ENCODE measurements at regions not wholly inside any gene's neighbourhood (a gene's known extent, or its start where the extent isn't known, plus 50 kb on each side); places are given as distances from the start of the nearest gene placed in this dataset.

GRCh38 chr5:99088309-99088708, 159.5 kb upstream of the CHD1 start:
- H3K4me3 Mint-ChIP-seq = no peak overlapping the region
- Histone ChIP-seq H3K4me3 (ENCODE audit: low read length) (no peak overlapping the region), H3K36me3 (ENCODE audit: control insufficient read depth, insufficient read depth, low read length) (no peaks in the 10 kb centered on the region), H3K27me3 (ENCODE audit: control insufficient read depth, insufficient read depth, low read length) (no peaks in the 10 kb centered on the region), H3K27ac (ENCODE audit: low read length) (no peak overlapping the region), H3K4me1 (ENCODE audit: control insufficient read depth, insufficient read depth, low read length) (no peaks in the 10 kb centered on the region), H3K9me3 (ENCODE audit: control insufficient read depth, insufficient read depth, low read length) (no peaks in the 10 kb centered on the region)
- ATAC-seq (no peak), DNase-seq (no peak)
- no peaks in the 10 kb centered on the region for H3K4me1 Mint-ChIP-seq
- intact Hi-C loops (cut with micrococcal nuclease) = no loop called here
- no peaks in the 10 kb centered on the region for H3K36me3 Mint-ChIP-seq
- no peak for TF ChIP-seq CTCF (IDR thresholded peaks at IDR 0.05)
- H3K9me3 Mint-ChIP-seq = no peaks in the 10 kb centered on the region
- peaks cover 0 to 7% of the 10 kb centered on the region in 2 donors for H3K27me3 Mint-ChIP-seq (ENCODE audit: low read depth in 2 of 2)
- 88% methylated on average over 3 of the region's 3 CpGs for WGBS (ENCODE audit: insufficient coverage)
- H3K27ac Mint-ChIP-seq = no peak overlapping the region

- Histone ChIP-seq H3K27ac (ENCODE audit: low read length) (no peak overlapping the region), H3K4me1 (ENCODE audit: control insufficient read depth, insufficient read depth, low read length) (no peaks in the 10 kb centered on the region), H3K27me3 (ENCODE audit: control insufficient read depth, insufficient read depth, low read length) (no peaks in the 10 kb centered on the region), H3K36me3 (ENCODE audit: control insufficient read depth, insufficient read depth, low read length) (no peaks in the 10 kb centered on the region), H3K9me3 (ENCODE audit: control insufficient read depth, insufficient read depth, low read length) (no peaks in the 10 kb centered on the region), H3K4me3 (ENCODE audit: low read length) (no peak overlapping the region)
- ATAC-seq (no peak), DNase-seq (no peak)
- TF ChIP-seq CTCF (IDR thresholded peaks at IDR 0.05) = no peak
- H3K36me3 Mint-ChIP-seq = no peaks in the 10 kb centered on the region
- no peak overlapping the region for H3K4me3 Mint-ChIP-seq
- H3K4me1 Mint-ChIP-seq = no peaks in the 10 kb centered on the region
- H3K9me3 Mint-ChIP-seq = no peaks in the 10 kb centered on the region
- no peak overlapping the region for H3K27ac Mint-ChIP-seq
- H3K27me3 Mint-ChIP-seq (ENCODE audit: low read depth in 2 of 2) = peaks cover 3 to 4% of the 10 kb centered on the region in 2 donors
- intact Hi-C loops (cut with micrococcal nuclease) = no loop called here
- 91% methylated on average over 3 of the region's 3 CpGs for WGBS (ENCODE audit: insufficient coverage)
Observed at GRCh38 chr5:99083197-99083596, 154.4 kb upstream of the CHD1 start.

- Mint-ChIP-seq H3K27me3 (ENCODE audit: low read depth in 2 of 2) (peaks cover 8 to 16% of the 10 kb centered on the region in 2 donors), H3K36me3 (no peaks in the 10 kb centered on the region), H3K4me1 (no peaks in the 10 kb centered on the region), H3K27ac (no peak overlapping the region), H3K4me3 (no peak overlapping the region), H3K9me3 (no peaks in the 10 kb centered on the region)
- intact Hi-C loops (cut with micrococcal nuclease) = no loop called here
- no peak for ATAC-seq
- H3K4me1 ChIP-seq (ENCODE audit: control insufficient read depth, insufficient read depth, low read length) = no peaks in the 10 kb centered on the region
- H3K4me3 ChIP-seq (ENCODE audit: low read length) = no peak overlapping the region
- peaks cover 2% of the 10 kb centered on the region for H3K27me3 ChIP-seq (ENCODE audit: control insufficient read depth, insufficient read depth, low read length)
- no peak for DNase-seq
- no peak for TF ChIP-seq CTCF (IDR thresholded peaks at IDR 0.05)
- H3K36me3 ChIP-seq (ENCODE audit: control insufficient read depth, insufficient read depth, low read length) = no peaks in the 10 kb centered on the region
- no peaks in the 10 kb centered on the region for H3K9me3 ChIP-seq (ENCODE audit: control insufficient read depth, insufficient read depth, low read length)
- 46% methylated on average over 1 of the region's 2 CpGs for WGBS (ENCODE audit: insufficient coverage)
- H3K27ac ChIP-seq (ENCODE audit: low read length) = no peak overlapping the region
Observed at GRCh38 chr5:99081711-99082110, 152.9 kb upstream of the CHD1 start.
